GM21786 (cell line): ENCODE measurements at regions not wholly inside any gene's neighbourhood (a gene's known extent, or its start where the extent isn't known, plus 50 kb on each side); places are given as distances from the start of the nearest gene placed in this dataset.

Experiments used
- ATAC-seq: cut with Tn5 transposase; IDR thresholded peaks from one replicate; pipeline ENCODE4 v1.9.1; 2021; ENCODE audit not compliant: unreplicated experiment

DNA sequence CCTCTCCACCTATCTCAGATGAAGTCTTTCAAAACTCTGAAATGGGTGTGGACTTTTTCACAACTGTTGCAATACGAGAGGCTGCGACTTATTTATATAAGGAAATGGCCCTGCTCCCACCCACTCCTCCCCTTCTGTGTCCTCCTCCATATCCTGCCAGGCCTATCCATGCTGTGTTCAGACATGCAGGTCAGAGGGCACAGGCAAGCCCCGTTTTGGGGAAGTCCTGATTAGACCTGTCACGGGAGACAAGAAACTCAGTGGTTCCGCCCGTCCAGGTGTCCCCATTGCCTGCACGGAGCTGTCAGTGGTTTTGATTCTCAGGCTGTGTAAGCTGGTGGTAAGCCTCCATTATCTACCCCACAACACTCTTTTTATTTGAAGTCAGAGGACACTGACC, 99.6 kb upstream of the MGAT5 start:
- peak; percentile 73 for ATAC-seq

DNA sequence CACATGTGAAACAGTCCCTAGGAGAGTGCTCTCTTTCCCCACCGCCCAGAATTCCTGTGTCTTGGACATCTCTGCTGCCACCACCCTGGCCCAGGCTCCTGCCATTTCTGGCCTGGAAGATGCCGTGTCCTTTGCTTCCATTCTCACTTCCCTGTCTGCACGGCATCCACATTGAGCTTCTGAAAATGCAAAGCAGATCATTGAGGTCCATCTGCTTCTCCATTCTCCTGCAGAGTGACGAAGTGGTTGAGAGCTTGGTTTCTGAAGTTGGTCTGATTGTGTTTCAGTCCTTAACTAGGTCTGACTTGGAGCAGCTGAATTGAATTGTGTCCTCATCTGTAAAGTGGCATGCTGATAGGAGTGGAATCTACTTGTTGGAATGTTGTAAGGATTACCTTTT, 98.7 kb upstream of the MGAT5 start:
- ATAC-seq = peak; percentile 82

GRCh38 chr2:134158295-134158694, 95.6 kb upstream of the MGAT5 start:
- ATAC-seq = no peak

DNA sequence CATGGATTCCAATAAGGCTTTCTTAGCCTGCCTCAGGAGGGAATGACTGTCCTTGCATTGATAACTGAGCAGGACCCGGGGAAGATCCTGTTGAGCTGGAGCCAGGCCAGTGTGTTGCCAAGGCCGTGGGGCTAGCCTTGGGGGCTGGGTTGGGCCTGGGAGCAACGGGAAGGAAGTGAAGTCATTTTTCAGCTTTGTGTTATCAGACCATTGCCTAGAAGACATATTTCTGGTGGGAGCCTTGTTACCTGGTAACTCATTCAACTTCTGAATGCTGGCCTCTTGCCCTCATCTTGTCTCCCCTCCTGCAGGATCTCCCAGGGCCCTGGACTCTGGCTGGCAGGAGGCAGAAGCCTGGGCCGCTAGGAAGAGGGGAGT, 92.7 kb upstream of the MGAT5 start:
- no peak for ATAC-seq

- no peak for ATAC-seq
Measured at GRCh38 chr2:134163336-134163735, 90.5 kb upstream of the MGAT5 start.

GRCh38 chr2:134164306-134164705, 89.6 kb upstream of the MGAT5 start:
- ATAC-seq = no peak

GRCh38 chr2:134167015-134167414, 86.9 kb upstream of the MGAT5 start:
- ATAC-seq = no peak

DNA sequence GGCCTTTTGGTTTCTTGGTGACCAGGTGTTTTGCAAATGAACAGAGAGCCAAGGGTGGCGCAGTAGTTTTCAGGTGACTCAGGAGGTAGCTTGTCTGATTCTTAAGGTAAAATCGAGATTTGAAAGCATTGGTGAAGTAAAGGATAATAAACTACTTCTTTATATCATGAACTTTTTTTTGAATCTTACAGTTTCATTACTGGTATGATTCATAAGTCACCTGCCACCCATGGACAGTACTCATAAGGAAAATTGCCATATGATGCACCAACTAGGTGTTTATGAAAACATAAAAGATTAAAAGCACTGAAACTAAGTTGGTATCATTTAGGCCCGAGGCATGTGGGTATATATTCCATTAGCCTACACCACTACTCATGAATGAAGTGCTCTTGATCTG, 84.1 kb upstream of the MGAT5 start:
- ATAC-seq = peak; percentile 55

GRCh38 chr2:134170294-134170693, 83.6 kb upstream of the MGAT5 start:
- no peak for ATAC-seq

DNA sequence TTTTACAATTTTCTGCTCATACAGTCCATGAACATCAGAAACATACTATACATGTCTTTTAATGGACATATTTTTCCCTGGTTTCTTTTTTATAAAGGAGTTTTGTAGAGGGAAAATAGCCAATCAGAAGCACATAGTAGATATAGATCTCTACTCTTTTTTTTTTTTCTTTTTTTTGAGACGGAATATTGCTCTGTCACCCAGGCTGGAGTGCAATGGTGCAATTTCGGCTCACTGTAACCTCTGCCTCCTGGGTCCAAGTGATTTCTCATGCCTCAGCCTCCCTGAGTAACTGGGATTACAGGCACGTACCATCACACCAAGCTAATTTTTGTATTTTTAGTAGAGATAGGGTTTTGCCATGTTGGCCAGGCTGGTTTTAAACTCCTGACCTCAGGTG, 83.2 kb upstream of the MGAT5 start:
- ATAC-seq = no peak

DNA sequence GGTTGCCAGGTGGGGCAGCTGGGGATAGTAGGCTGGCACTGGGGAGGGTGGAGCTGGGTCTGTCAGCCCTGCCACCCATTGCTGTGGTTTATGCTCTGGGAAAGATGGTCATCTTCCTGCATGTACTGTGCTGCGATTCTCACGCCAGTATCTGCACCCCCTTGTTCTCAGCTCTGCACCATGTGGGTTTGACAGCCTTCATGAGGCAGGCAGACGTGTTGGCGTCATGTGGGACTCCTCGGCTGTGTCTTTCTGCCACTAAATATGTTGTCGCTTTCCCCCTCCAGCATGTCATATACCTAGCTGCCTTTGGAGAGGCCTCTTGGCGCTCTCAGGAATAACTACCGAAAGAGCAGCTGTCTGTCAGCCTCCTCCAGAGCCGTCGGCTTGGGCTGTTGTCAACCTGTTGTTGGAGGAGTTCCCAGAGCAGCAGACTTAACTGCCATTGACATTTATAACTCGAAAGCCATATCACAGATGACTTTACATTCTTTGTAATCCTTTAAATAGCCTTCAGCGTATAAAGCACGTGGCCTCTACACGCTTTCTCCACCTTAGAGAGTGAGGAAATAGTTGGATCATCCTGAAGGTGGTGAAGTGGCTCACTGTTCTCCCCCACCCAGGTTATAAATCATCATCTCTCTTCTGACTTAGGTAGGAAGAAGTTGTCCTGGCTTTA, 80.4 kb upstream of the MGAT5 start:
- no peak for ATAC-seq

- no peak for ATAC-seq
Measured at GRCh38 chr2:134174711-134175110, 79.2 kb upstream of the MGAT5 start.

GRCh38 chr2:134175834-134176233, 78.0 kb upstream of the MGAT5 start:
- ATAC-seq = no peak

DNA sequence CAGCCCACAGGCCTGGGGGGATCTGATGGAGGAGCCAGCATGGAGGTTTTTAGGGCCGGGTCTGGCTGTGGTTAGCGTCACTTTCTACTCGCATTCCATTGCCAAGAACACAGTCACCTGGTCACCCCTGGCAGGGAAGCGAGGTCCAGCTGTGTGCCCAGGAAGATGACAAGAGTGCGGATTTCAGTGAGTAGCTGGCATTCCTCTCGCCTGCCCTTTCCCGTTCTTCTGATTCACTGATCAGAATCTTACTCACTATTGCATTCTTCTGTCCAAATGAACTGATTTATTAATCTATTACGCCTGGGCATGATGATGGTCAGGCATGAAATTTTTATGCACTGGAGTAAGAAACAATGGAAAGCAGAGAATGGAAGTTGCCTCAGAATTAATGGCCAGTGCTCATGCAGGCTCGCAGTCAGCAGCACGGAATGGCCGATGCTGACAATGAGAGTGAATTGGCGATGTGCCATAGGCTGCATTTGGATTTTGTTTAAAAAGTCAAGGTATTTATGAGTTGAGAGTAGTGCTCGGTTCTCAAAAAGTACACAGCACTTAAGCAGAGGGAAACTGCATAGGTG, 76.4 kb upstream of the MGAT5 start:
- ATAC-seq = no peak

DNA sequence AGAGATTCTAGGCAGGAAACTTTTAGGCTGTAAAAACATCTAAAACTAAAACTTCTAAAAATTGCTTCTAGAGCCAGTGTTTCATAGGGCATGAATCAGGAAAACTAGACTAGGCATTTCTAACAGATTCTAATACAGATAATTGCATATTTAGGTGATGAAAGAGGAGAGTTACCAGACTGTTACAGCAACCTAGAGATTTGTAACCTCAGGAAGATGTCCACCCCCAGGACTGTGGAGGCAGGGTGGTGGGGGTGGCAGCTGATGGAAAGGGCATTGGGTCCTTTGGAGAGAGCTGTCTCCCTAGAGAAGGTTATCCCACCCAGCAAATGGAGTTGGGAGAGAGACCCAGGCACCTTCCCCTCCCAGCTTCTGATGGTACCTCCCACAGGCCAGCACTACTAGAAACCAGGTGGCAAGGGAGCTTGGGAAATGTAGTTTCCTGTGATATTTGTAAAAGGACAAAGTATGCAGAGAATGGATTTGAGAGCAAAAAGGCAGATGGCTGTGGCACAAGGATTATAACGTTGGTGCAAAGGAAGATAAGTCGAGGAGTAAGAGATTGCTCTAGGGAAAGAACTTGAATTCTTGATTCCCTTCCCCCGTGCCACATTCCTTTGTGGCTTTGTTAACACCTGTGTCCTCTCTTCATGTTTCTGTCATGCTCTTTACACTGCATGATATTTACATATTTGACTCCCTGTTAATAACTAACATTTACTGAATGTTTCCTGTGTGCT, 75.6 kb upstream of the MGAT5 start:
- ATAC-seq = peak; percentile 53

- ATAC-seq = peak; percentile 50
Measured at GRCh38 chr2:134181219-134181618, 72.7 kb upstream of the MGAT5 start.

DNA sequence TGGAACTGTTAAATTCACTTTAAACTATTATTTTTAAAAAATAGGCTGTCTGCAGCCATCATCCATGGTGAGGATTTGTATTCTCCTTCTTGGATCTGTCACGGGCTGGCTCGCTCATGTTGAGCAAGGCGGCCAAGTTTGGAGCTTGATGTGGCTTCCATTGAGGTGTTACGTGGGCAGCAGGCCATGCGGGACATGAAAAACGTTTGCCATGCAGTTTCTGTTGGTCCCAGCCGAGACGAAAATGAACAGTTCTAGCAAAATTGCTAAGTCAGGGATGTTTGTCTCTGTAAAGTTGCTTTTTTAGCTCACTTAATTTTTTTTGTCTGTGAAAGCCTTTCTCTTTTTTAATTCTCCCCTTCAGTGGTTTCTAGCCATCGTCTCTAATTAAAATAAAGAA, 70.2 kb upstream of the MGAT5 start:
- no peak for ATAC-seq

DNA sequence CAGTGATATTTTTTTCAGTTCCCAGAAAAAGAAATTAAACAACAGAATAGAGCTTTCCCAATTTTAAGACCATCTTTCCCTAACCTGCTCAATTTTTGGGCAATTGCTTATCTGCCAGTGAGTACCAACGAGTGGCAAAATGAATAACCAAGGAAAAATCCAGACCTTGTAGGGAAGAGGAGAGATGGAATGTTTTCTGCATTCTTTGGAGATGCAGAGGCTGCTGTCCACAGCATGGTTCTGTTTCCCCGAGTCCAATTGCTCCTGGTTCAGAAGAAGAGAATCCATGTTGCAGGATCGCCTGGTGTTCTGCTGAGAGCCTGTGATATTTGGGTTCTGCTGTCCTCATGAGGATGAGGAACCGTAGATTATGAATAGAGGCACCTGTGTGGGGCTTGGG, 68.2 kb upstream of the MGAT5 start:
- ATAC-seq = no peak

DNA sequence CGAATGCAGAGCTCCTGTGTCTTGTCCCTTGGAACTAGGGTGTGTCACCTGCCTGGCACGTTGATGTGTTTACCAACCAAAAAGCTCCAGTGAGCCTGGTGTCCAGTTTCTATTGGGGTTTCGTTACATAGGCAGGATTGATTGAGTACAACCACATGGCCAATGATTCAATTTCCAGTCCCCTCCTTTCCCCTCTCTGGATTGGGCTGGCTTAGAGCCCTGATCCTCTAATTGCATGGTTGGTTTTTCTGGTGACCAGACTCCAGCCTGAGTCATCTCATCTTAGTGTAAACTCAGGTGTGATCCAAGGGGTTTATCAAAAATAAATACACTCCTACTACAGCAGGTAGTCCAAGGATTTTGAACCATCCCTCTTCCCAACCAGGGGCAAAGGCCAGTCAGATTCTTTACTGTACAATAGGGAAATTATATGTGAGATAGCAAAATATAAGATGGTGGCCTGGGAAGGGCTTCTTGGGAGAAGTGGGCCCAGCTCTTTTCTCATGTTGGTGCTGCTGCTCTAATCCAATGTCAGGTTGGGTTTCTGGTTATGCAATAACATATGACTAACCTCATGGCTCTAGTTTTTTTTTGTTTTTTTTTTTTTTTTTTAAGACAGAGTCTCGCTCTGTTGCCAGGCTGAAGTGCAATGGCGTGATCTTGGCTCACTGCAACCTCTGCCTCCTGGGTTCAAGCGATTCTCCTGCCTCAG, 64.7 kb upstream of the MGAT5 start:
- no peak for ATAC-seq

GRCh38 chr2:134190062-134190806, 63.6 kb upstream of the MGAT5 start:
- ATAC-seq = no peak

DNA sequence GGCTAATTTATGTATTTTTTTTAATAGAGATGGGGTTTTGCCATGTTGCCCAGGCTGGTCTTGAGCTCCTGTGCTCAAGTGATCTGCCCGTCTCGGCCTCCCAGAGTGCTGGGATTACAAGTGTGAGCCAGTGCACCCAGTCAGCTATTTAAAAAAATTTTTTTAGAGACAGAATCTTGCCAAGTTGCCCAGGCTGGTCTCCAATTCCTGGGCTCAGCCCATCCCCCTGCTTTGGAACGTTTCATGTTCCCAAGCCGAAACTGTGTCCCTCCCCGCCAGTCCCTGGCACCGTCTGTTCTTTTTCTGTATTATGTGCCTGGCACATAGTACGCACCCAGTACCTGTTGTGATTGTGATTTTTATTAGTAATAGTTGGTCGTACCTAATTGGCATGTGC, 63.1 kb upstream of the MGAT5 start:
- no peak for ATAC-seq
